ENCODE measurements at regions not wholly inside any gene's neighbourhood (a gene's known extent, or its start where the extent isn't known, plus 50 kb on each side); places are given as distances from the start of the nearest gene placed in this dataset.

GRCh38 chr1:80450711-80451110 lies 1350.0 kb upstream of the ADGRL2 start:
- TF ChIP-seq CTCF (IDR thresholded peaks at IDR 0.05) (no peak), POLR2AphosphoS5 (IDR thresholded peaks at IDR 0.05) (no peak), POLR2A (IDR thresholded peaks at IDR 0.05) (no peak)
- no peak for DNase-seq (ENCODE audit: low spot score)
- no peak overlapping the region for H3K27ac ChIP-seq
- H3K27me3 ChIP-seq (replicated peaks; ENCODE audit: insufficient read depth): no peaks in the 10 kb centered on the region
- 91% methylated on average over 2 of the region's 2 CpGs for WGBS
- H3K36me3 ChIP-seq: no peaks in the 10 kb centered on the region
- no peaks in the 10 kb centered on the region for H3K4me1 ChIP-seq (replicated peaks)
- no peak overlapping the region for H3K4me3 ChIP-seq
- no peaks in the 10 kb centered on the region for H3K9me3 ChIP-seq
- intact Hi-C loops (cut with DNase I): no loop called here

- Histone ChIP-seq H3K9me3 (no peaks in the 10 kb centered on the region), H3K4me3 (no peak overlapping the region), H3K27me3 (replicated peaks; ENCODE audit: insufficient read depth) (no peaks in the 10 kb centered on the region), H3K4me1 (replicated peaks) (no peaks in the 10 kb centered on the region), H3K27ac (no peak overlapping the region), H3K36me3 (no peaks in the 10 kb centered on the region)
- TF ChIP-seq POLR2A (IDR thresholded peaks at IDR 0.05): no peak
- no peak for TF ChIP-seq POLR2AphosphoS5 (IDR thresholded peaks at IDR 0.05)
- intact Hi-C loops (cut with DNase I): no loop called here
- 71% methylated on average over 5 of the region's 5 CpGs for WGBS
- DNase-seq (ENCODE audit: low spot score): no peak
These were observed 1352.7 kb upstream of the ADGRL2 start for GRCh38 chr1:80448081-80448480.

- 100% methylated on average over 1 of the region's 1 CpG for WGBS
- Histone ChIP-seq H3K27me3 (replicated peaks; ENCODE audit: insufficient read depth) (no peaks in the 10 kb centered on the region), H3K4me1 (replicated peaks) (no peaks in the 10 kb centered on the region), H3K9me3 (no peaks in the 10 kb centered on the region), H3K36me3 (no peaks in the 10 kb centered on the region), H3K4me3 (no peak overlapping the region), H3K27ac (no peak overlapping the region)
- DNase-seq (ENCODE audit: low spot score): no peak
- intact Hi-C loops (cut with DNase I): no loop called here
- TF ChIP-seq CTCF (IDR thresholded peaks at IDR 0.05): no peak
- no peak for TF ChIP-seq POLR2A (IDR thresholded peaks at IDR 0.05)
- no peak for TF ChIP-seq POLR2AphosphoS5 (IDR thresholded peaks at IDR 0.05)
These were observed 1353.2 kb upstream of the ADGRL2 start for GRCh38 chr1:80447526-80447925.

GRCh38 chr1:80445033-80445432 lies 1355.7 kb upstream of the ADGRL2 start:
- H3K27me3 ChIP-seq (replicated peaks; ENCODE audit: insufficient read depth): no peaks in the 10 kb centered on the region
- no peaks in the 10 kb centered on the region for H3K9me3 ChIP-seq
- no peaks in the 10 kb centered on the region for H3K36me3 ChIP-seq
- H3K27ac ChIP-seq: no peak overlapping the region
- intact Hi-C loops (cut with DNase I): no loop called here
- no peak overlapping the region for H3K4me3 ChIP-seq
- H3K4me1 ChIP-seq (replicated peaks): no peaks in the 10 kb centered on the region
- DNase-seq (ENCODE audit: low spot score): no peak
- TF ChIP-seq POLR2AphosphoS5 (IDR thresholded peaks at IDR 0.05): no peak
- no peak for TF ChIP-seq POLR2A (IDR thresholded peaks at IDR 0.05)
- no peak for TF ChIP-seq CTCF (IDR thresholded peaks at IDR 0.05)
- WGBS: 69% methylated on average over 4 of the region's 4 CpGs

GRCh38 chr1:80444171-80444570 lies 1356.6 kb upstream of the ADGRL2 start:
- Histone ChIP-seq H3K9me3 (no peaks in the 10 kb centered on the region), H3K4me3 (no peak overlapping the region), H3K27ac (no peak overlapping the region), H3K36me3 (no peaks in the 10 kb centered on the region), H3K4me1 (replicated peaks) (no peaks in the 10 kb centered on the region), H3K27me3 (replicated peaks; ENCODE audit: insufficient read depth) (no peaks in the 10 kb centered on the region)
- intact Hi-C loops (cut with DNase I): no loop called here
- no peak for TF ChIP-seq POLR2A (IDR thresholded peaks at IDR 0.05)
- no peak for TF ChIP-seq CTCF (IDR thresholded peaks at IDR 0.05)
- TF ChIP-seq POLR2AphosphoS5 (IDR thresholded peaks at IDR 0.05): no peak
- 88% methylated on average over 3 of the region's 3 CpGs for WGBS
- DNase-seq (ENCODE audit: low spot score): no peak

All from prostate gland (tissue), 2 donors.